NCI-H128 (cell line): ENCODE measurements at regions not wholly inside any gene's neighbourhood (a gene's known extent, or its start where the extent isn't known, plus 50 kb on each side); places are given as distances from the start of the nearest gene placed in this dataset.

Experiments used
- DNase-seq: peaks from one replicate; lab custom pipeline; 2025; ENCODE audit not compliant: unreplicated experiment; lab: John Stamatoyannopoulos, UW

GRCh38 chr5:109917154-109917546, 227.4 kb downstream of the MAN2A1 start:
- no peak for DNase-seq

- no peak for DNase-seq
Measured at GRCh38 chr5:109917966-109918365, 228.2 kb downstream of the MAN2A1 start.

GRCh38 chr5:109920736-109921135, 231.0 kb downstream of the MAN2A1 start:
- DNase-seq: no peak

GRCh38 chr5:109921735-109922380, 232.1 kb downstream of the MAN2A1 start:
- DNase-seq: no peak

- no peak for DNase-seq
Measured at GRCh38 chr5:109922381-109922995, 232.8 kb downstream of the MAN2A1 start.

GRCh38 chr5:109923205-109923604, 233.5 kb downstream of the MAN2A1 start:
- no peak for DNase-seq

- no peak for DNase-seq
Measured at GRCh38 chr5:109924237-109925107, 234.7 kb downstream of the MAN2A1 start.

- DNase-seq: no peak
Measured at GRCh38 chr5:109927639-109928038, 237.9 kb downstream of the MAN2A1 start.

GRCh38 chr5:109928046-109928445, 238.3 kb downstream of the MAN2A1 start:
- no peak for DNase-seq

GRCh38 chr5:109928811-109929210, 239.1 kb downstream of the MAN2A1 start:
- DNase-seq: no peak

- no peak for DNase-seq
Measured at GRCh38 chr5:109929376-109929775, 239.6 kb downstream of the MAN2A1 start.

GRCh38 chr5:109929911-109930310, 240.2 kb downstream of the MAN2A1 start:
- no peak for DNase-seq

- DNase-seq: no peak
Measured at GRCh38 chr5:109931049-109931780, 241.5 kb downstream of the MAN2A1 start.

GRCh38 chr5:109935833-109936490, 246.2 kb downstream of the MAN2A1 start:
- DNase-seq: no peak

- no peak for DNase-seq
Measured at GRCh38 chr5:109936996-109937395, 247.3 kb downstream of the MAN2A1 start.

GRCh38 chr5:109937951-109938350, 248.2 kb downstream of the MAN2A1 start:
- DNase-seq: no peak

GRCh38 chr5:109938453-109938852, 248.7 kb downstream of the MAN2A1 start:
- no peak for DNase-seq

- no peak for DNase-seq
Measured at GRCh38 chr5:109939116-109939682, 249.5 kb downstream of the MAN2A1 start.

GRCh38 chr5:109942646-109943045, 252.9 kb downstream of the MAN2A1 start:
- DNase-seq: no peak

- DNase-seq: no peak
Measured at GRCh38 chr5:109943701-109944235, 254.0 kb downstream of the MAN2A1 start.
